Activated CD4-positive, alpha-beta T cell treated with anti-CD3 and anti-CD28 coated beads for 36 hours (primary cell): ENCODE measurements at regions not wholly inside any gene's neighbourhood (a gene's known extent, or its start where the extent isn't known, plus 50 kb on each side); places are given as distances from the start of the nearest gene placed in this dataset.
"Not testable (repeated sequence)": the region's sequence is repeated elsewhere in the genome, so short reads cannot be mapped to it uniquely, and the experiment has no call there.

Experiments
- ATAC-seq: fragments of 200-7000 bp; cut with Tn5 transposase; one replicate; pipeline ENCODE4 v1.10.0; 2021; ENCODE audit warnings: mild to moderate bottlenecking, moderate library complexity
- CTCF ChIA-PET: fragments of 350-600 bp; sonication (Branson Sonifier 250); formaldehyde crosslinking; loops from one replicate; lab custom pipeline; 2021; ENCODE audit warnings: antibody characterized with exemption; lab: Charles Lee
- POLR2A ChIA-PET: fragments of 350-600 bp; sonication (Branson Sonifier 250); formaldehyde crosslinking; loops from one replicate; lab custom pipeline; 2021; ENCODE audit warnings: antibody characterized with exemption, inconsistent platforms; lab: Charles Lee
- DNase-seq: peaks from one replicate; pipeline ENCODE4 v3.0.0-alpha.2; 2020
- H3K27ac Mint-ChIP-seq: one replicate; pipeline ENCODE4 v1.8.0; 2021; ENCODE audit warnings: mixed read lengths
- H3K27me3 Mint-ChIP-seq: one replicate; pipeline ENCODE4 v1.8.0; 2021; ENCODE audit warnings: mixed read lengths
- H3K36me3 Mint-ChIP-seq: one replicate; pipeline ENCODE4 v1.8.0; 2021; ENCODE audit warnings: low read depth, mixed read lengths
- H3K4me1 Mint-ChIP-seq: one replicate; pipeline ENCODE4 v1.8.0; 2021; ENCODE audit warnings: mixed read lengths
- H3K4me3 Mint-ChIP-seq: one replicate; pipeline ENCODE4 v1.8.0; 2021; ENCODE audit warnings: mild to moderate bottlenecking, moderate library complexity, mixed read lengths
- H3K9me3 Mint-ChIP-seq: one replicate; pipeline ENCODE4 v1.8.0; 2021; ENCODE audit warnings: low read depth, mixed read lengths
- intact Hi-C, 2 experiments: fragments of 100-400 bp; cut with DNase I in 1 of 2; cut with micrococcal nuclease in 1 of 2; formaldehyde crosslinking; loops; one replicate each; pipeline versions ENCODE4 v1.14.2 to v1.15.1; 2022 to 2024; cut with DNase I, micrococcal nuclease

GRCh38 chr1:234833646-234834045 is 223.7 kb upstream of the IRF2BP2 start:
- DNase-seq (no peak), ATAC-seq (no peak)
- Mint-ChIP-seq H3K9me3 (no peaks in the 10 kb centered on the region), H3K36me3 (no peaks in the 10 kb centered on the region), H3K27me3 (no peaks in the 10 kb centered on the region), H3K4me1 (peaks cover 10% of the 10 kb centered on the region), H3K4me3 (no peak overlapping the region), H3K27ac (no peak overlapping the region)
- ChIA-PET POLR2A (no interaction called here), CTCF (interaction anchor here (1.0 kb wide), 1 partner anchor 9 kb away, joined by 3 read pairs; no protein-coding TSS in a partner anchor)
- intact Hi-C loops: no loop called here

DNA sequence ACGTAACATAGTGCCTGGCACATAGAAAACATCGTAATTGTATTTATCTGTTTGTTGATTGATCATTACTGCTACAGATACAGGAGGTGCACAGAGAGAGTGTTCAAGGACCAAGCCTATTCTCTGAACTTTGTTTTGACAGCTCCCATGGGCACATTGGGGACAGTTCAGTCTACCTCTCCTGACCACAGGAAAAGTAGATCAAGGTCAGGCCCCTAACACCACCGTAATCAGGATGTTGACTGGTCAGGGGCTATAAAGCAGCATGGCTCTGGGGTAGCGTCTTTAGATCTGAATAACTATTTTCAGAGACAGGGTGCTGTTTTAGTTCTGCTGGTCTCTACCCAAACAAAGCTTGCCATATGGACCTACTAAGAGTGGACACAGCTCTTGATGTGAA is 223.1 kb upstream of the IRF2BP2 start:
- Mint-ChIP-seq H3K4me3 (no peak overlapping the region), H3K27ac (no peak overlapping the region), H3K4me1 (peaks cover 7% of the 10 kb centered on the region), H3K9me3 (no peaks in the 10 kb centered on the region), H3K27me3 (no peaks in the 10 kb centered on the region), H3K36me3 (no peaks in the 10 kb centered on the region)
- POLR2A ChIA-PET: no interaction called here
- ATAC-seq (no peak), DNase-seq (no peak)
- CTCF ChIA-PET: interaction anchor here (1.0 kb wide), 1 partner anchor 9 kb away, joined by 3 read pairs; no protein-coding TSS in a partner anchor
- intact Hi-C loops: no loop called here

- H3K27ac Mint-ChIP-seq: no peak overlapping the region
Observed at GRCh38 chr1:234827656-234828055, 217.7 kb upstream of the IRF2BP2 start.

GRCh38 chr1:234827181-234827580 is 217.2 kb upstream of the IRF2BP2 start:
- Mint-ChIP-seq H3K4me3 (no peak overlapping the region), H3K4me1 (peaks cover 7% of the 10 kb centered on the region), H3K27me3 (no peaks in the 10 kb centered on the region), H3K27ac (no peak overlapping the region), H3K9me3 (no peaks in the 10 kb centered on the region), H3K36me3 (no peaks in the 10 kb centered on the region)
- POLR2A ChIA-PET: no interaction called here
- CTCF ChIA-PET: interaction anchor here (0.8 to 1.7 kb wide), 2 partner anchors 257 to 390 kb away, joined by 3 to 4 read pairs; no protein-coding TSS in a partner anchor
- no peak for DNase-seq
- intact Hi-C loops: no loop called here
- no peak for ATAC-seq

More at GRCh38 chr1:234827656-234828055, 217.7 kb upstream of the IRF2BP2 start:
- POLR2A ChIA-PET: no interaction called here
- CTCF ChIA-PET: interaction anchor here (0.8 kb wide), 1 partner anchor 391 kb away, joined by 3 read pairs; no protein-coding TSS in a partner anchor
- H3K4me3 Mint-ChIP-seq: no peak overlapping the region
- H3K27me3 Mint-ChIP-seq: no peaks in the 10 kb centered on the region
- peaks cover 7% of the 10 kb centered on the region for H3K4me1 Mint-ChIP-seq
- H3K36me3 Mint-ChIP-seq: no peaks in the 10 kb centered on the region
- DNase-seq (no peak), ATAC-seq (no peak)
- no peaks in the 10 kb centered on the region for H3K9me3 Mint-ChIP-seq
- intact Hi-C loops: no loop called here

DNA sequence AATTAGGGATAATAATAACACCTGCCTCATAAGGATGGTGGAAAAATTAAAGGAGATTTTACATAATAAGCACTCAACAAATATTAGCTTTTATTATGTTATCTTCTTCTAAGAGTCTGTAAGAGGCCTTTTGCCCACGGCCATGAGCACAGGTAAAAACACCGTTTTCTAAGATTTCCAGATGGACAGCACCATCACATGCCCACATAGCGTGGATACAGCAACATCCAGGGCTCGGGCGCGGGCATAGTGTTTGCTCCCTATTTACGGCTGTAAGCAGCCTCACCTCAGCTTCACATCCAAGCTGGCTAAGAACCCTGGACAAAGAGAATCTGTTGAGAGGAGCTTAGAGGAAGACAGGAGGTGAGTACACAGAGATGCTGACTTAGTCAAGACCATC is 216.4 kb upstream of the IRF2BP2 start:
- Mint-ChIP-seq H3K27ac (no peak overlapping the region), H3K27me3 (no peaks in the 10 kb centered on the region), H3K36me3 (no peaks in the 10 kb centered on the region), H3K4me3 (no peak overlapping the region), H3K4me1 (peaks cover 7% of the 10 kb centered on the region), H3K9me3 (no peaks in the 10 kb centered on the region)
- intact Hi-C loops: no loop called here
- CTCF ChIA-PET: interaction anchor here (0.5 to 1.7 kb wide), 2 partner anchors 257 to 294 kb away, joined by 3 to 4 read pairs; no protein-coding TSS in a partner anchor
- no peak for DNase-seq
- ATAC-seq: no peak
- POLR2A ChIA-PET: interaction anchor here (0.6 kb wide), 2 partner anchors 13 to 228 kb away, joined by 3 to 5 read pairs; no protein-coding TSS in a partner anchor

DNA sequence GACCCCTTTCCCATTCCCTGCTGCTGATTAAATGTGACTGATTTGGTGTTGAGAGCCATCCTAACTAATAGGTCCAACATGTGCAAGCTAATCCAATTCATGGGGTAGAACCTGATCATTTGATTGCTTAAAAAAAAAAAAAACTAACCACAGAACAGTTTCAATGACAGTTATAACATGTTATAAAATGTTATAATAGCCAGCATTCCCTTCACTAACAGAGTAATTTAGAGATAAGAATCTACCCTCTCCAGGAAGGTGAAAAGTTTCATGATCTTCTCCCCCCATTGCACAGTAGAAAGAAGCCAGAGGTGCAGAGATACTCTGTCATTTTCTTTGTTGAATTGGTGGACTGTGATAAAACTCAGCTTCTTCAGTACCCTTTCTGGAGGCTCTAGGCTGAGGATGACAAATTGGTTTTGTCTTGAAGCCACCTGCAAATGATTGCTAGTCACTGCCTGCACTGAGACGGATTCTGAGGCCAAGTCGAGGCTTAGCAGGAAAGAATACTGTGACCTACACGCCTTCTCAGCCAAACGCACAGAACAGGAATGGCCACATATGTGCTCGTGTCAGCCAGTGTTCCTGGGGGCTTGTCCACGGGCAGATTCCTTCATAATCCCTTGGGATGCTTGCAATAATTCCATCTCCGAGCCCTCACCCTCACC is 215.7 kb upstream of the IRF2BP2 start:
- DNase-seq: no peak
- CTCF ChIA-PET: interaction anchor here (1.7 kb wide), 1 partner anchor 258 kb away, joined by 4 read pairs; no protein-coding TSS in a partner anchor
- POLR2A ChIA-PET: interaction anchor here (0.6 kb wide), 1 partner anchor 14 kb away, joined by 3 read pairs; no protein-coding TSS in a partner anchor
- intact Hi-C loops: no loop called here
- no peak overlapping the region for H3K4me3 Mint-ChIP-seq
- peaks cover 7% of the 10 kb centered on the region for H3K4me1 Mint-ChIP-seq
- H3K36me3 Mint-ChIP-seq: no peaks in the 10 kb centered on the region
- H3K27ac Mint-ChIP-seq: no peak overlapping the region
- ATAC-seq: no peak
- no peaks in the 10 kb centered on the region for H3K27me3 Mint-ChIP-seq
- H3K9me3 Mint-ChIP-seq: no peaks in the 10 kb centered on the region

- POLR2A ChIA-PET, H3K4me1 Mint-ChIP-seq, H3K4me3 Mint-ChIP-seq: not testable (repeated sequence)
Observed at GRCh38 chr1:234824836-234825235, 214.9 kb upstream of the IRF2BP2 start.

DNA sequence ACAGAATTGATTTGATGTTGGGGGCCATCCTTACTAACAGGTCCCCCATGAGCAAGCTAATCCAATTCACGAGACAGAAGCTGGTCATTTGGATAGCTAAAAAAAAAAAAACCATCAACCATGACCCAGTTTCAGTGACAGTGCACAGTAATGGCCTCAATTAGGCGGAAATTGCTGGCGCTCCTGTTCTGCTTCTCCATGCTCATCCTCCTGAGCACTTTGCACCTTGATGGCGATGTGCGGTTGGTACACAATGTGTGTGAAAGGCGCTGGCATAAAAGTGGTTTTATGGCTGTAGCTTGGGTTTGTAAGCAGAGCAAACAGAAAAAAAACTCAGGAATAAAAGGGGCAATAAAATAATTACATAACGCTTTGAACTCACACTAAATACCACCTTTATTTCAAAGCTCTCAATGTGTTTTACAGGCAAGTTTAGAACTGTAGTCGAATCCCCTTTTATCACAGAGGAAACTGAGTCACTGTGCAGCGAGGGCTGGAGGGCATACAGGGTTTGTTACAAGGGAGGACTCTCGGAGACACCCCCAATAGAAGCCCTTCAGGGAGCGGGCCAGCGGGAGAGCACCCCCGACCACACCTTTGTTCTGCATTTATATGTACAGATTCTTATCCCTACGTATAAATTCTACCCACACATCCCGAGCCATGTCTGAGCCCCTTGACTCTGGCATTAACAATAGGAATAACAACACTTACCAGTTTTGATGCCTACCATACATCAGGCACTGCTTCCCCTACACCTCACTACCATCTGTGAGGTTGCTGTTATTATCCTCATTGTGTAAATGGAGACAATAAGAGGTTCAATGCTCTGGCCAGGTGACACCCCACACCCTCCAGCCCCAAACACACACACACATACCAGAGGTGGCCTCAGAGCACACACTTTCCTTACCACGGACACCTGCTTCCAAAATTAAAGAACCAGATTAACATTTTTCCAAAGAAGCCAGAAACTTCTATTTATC is 213.5 kb upstream of the IRF2BP2 start:
- H3K4me1 Mint-ChIP-seq: peaks cover 5% of the 10 kb centered on the region
- intact Hi-C loops: no loop called here
- no peaks in the 10 kb centered on the region for H3K27me3 Mint-ChIP-seq
- DNase-seq (no peak), ATAC-seq (no peak)
- H3K27ac Mint-ChIP-seq: no peak overlapping the region
- no peaks in the 10 kb centered on the region for H3K36me3 Mint-ChIP-seq
- ChIA-PET POLR2A (no interaction called here), CTCF (interaction anchor here (0.7 kb wide), 1 partner anchor 12 kb away, joined by 3 read pairs; no protein-coding TSS in a partner anchor)
- H3K4me3 Mint-ChIP-seq: no peak overlapping the region
- H3K9me3 Mint-ChIP-seq: no peaks in the 10 kb centered on the region

More at GRCh38 chr1:234824836-234825235, 214.9 kb upstream of the IRF2BP2 start:
- CTCF ChIA-PET, intact Hi-C loops, ATAC-seq, H3K36me3 Mint-ChIP-seq, DNase-seq, H3K27ac Mint-ChIP-seq, H3K27me3 Mint-ChIP-seq, H3K9me3 Mint-ChIP-seq: not testable (repeated sequence)

- Mint-ChIP-seq H3K4me1 (peaks cover 3% of the 10 kb centered on the region), H3K9me3 (no peaks in the 10 kb centered on the region), H3K36me3 (no peaks in the 10 kb centered on the region), H3K4me3 (no peak overlapping the region), H3K27me3 (peaks cover 2% of the 10 kb centered on the region), H3K27ac (no peak overlapping the region)
- ChIA-PET POLR2A (no interaction called here), CTCF (interaction anchor here (0.7 to 1.1 kb wide), 2 partner anchors 50 to 385 kb away, joined by 3 read pairs; no protein-coding TSS in a partner anchor)
- DNase-seq (no peak), ATAC-seq (no peak)
- intact Hi-C loops: no loop called here
Observed at GRCh38 chr1:234821840-234822239, 211.9 kb upstream of the IRF2BP2 start.

GRCh38 chr1:234820597-234820996 is 210.6 kb upstream of the IRF2BP2 start:
- Mint-ChIP-seq H3K4me3 (no peak overlapping the region), H3K27me3 (peaks cover 2% of the 10 kb centered on the region), H3K9me3 (no peaks in the 10 kb centered on the region), H3K36me3 (no peaks in the 10 kb centered on the region), H3K4me1 (no peaks in the 10 kb centered on the region), H3K27ac (no peak overlapping the region)
- DNase-seq (no peak), ATAC-seq (no peak)
- ChIA-PET CTCF (interaction anchor here (1.1 kb wide), 1 partner anchor 49 kb away, joined by 3 read pairs; no protein-coding TSS in a partner anchor), POLR2A (no interaction called here)
- intact Hi-C loops: no loop called here

DNA sequence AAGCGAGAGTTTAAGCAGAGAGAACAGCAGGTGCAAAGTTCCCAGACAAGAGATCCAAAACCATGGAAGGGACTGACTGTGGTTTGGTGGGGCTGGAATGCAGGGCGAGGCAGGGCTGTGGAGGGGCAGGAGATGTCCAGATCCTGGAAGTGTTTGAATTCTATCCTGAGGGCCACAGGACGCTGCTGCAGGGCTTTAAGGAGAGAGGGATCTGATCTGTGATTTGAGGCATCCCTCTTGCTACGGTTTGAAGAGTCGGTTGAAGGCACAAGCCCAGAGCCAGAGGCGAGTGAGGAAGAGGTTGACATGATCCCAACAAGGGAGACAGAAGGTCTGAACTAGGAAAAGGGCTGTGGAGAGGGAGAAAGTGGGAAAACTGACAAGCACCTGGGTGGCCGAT is 209.9 kb upstream of the IRF2BP2 start:
- H3K4me1 Mint-ChIP-seq, CTCF ChIA-PET, H3K36me3 Mint-ChIP-seq, intact Hi-C loops, H3K27me3 Mint-ChIP-seq, POLR2A ChIA-PET, H3K4me3 Mint-ChIP-seq, H3K27ac Mint-ChIP-seq, DNase-seq, ATAC-seq, H3K9me3 Mint-ChIP-seq: not testable (repeated sequence)
